GM08714 (cell line): ENCODE measurements at regions not wholly inside any gene's neighbourhood (a gene's known extent, or its start where the extent isn't known, plus 50 kb on each side); places are given as distances from the start of the nearest gene placed in this dataset.

Experiments
- H3K4me3 ChIP-seq: fragments of 200-500 bp; sonication (Bioruptor generic); 2 replicates; pipeline ENCODE4 v1.5.1; 2014; ENCODE audit warnings: mild to moderate bottlenecking, low read length, inconsistent platforms
- ZNF274 ChIP-seq: IDR thresholded peaks from 2 replicates; pipeline ENCODE4 v1.6.1; 2012; ENCODE audit warnings: mild to moderate bottlenecking, low read depth, low read length

GRCh38 chr7:131232768-131233167, 94.9 kb upstream of the MKLN1 start:
- no peak for TF ChIP-seq ZNF274

GRCh38 chr7:131233193-131233592, 94.5 kb upstream of the MKLN1 start:
- no peak overlapping the region for H3K4me3 ChIP-seq
- TF ChIP-seq ZNF274, result no peak

More at GRCh38 chr7:131232768-131233167, 94.9 kb upstream of the MKLN1 start:
- no peak overlapping the region for H3K4me3 ChIP-seq

GRCh38 chr7:131234719-131235488, 92.8 kb upstream of the MKLN1 start:
- H3K4me3 ChIP-seq, result no peak overlapping the region
- TF ChIP-seq ZNF274, result no peak

- no peak for TF ChIP-seq ZNF274
- no peak overlapping the region for H3K4me3 ChIP-seq
Observed at GRCh38 chr7:131235489-131236317, 92.0 kb upstream of the MKLN1 start.

GRCh38 chr7:131236318-131236672, 91.4 kb upstream of the MKLN1 start:
- H3K4me3 ChIP-seq, result no peak overlapping the region
- no peak for TF ChIP-seq ZNF274

- no peak overlapping the region for H3K4me3 ChIP-seq
- no peak for TF ChIP-seq ZNF274
Observed at GRCh38 chr7:131238347-131238931, 89.2 kb upstream of the MKLN1 start.

GRCh38 chr7:131241386-131241785, 86.3 kb upstream of the MKLN1 start:
- TF ChIP-seq ZNF274, result no peak
- H3K4me3 ChIP-seq, result no peak overlapping the region

- no peak overlapping the region for H3K4me3 ChIP-seq
- TF ChIP-seq ZNF274, result no peak
Observed at GRCh38 chr7:131242123-131242650, 85.5 kb upstream of the MKLN1 start.

GRCh38 chr7:131244259-131244852, 83.3 kb upstream of the MKLN1 start:
- H3K4me3 ChIP-seq, result no peak overlapping the region
- TF ChIP-seq ZNF274, result no peak

GRCh38 chr7:131249003-131249402, 78.7 kb upstream of the MKLN1 start:
- H3K4me3 ChIP-seq, result no peak overlapping the region
- TF ChIP-seq ZNF274, result no peak

- no peak for TF ChIP-seq ZNF274
- no peak overlapping the region for H3K4me3 ChIP-seq
Observed at GRCh38 chr7:131249483-131249882, 78.2 kb upstream of the MKLN1 start.

- H3K4me3 ChIP-seq, result no peak overlapping the region
- TF ChIP-seq ZNF274, result no peak
Observed at GRCh38 chr7:131250331-131250730, 77.3 kb upstream of the MKLN1 start.

GRCh38 chr7:131251371-131251770, 76.3 kb upstream of the MKLN1 start:
- TF ChIP-seq ZNF274, result no peak
- H3K4me3 ChIP-seq, result no peak overlapping the region

- TF ChIP-seq ZNF274, result no peak
- no peak overlapping the region for H3K4me3 ChIP-seq
Observed at GRCh38 chr7:131252976-131253375, 74.7 kb upstream of the MKLN1 start.
